ENCODE measurements at regions not wholly inside any gene's neighbourhood (a gene's known extent, or its start where the extent isn't known, plus 50 kb on each side); places are given as distances from the start of the nearest gene placed in this dataset.

DNA sequence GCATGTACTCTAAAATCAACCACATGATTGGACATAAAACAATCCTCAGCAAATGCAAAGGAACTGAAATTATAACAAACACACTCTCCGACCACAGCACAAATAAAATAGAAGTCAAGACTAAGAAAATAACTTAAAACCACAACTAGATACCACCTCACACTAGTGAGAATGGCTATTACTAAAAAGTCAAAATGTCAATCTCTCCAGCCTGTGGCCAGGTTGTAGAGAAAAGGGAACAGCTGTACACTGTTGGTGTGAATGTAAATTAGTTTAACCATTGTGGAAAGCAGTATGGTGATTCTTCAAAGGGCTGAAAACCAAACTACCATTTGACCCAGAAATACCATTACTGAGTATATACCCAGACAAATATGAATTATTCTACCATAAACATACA is 1025.7 kb upstream of the TENM4 start:
- no peaks in the 10 kb centered on the region for H3K79me1 ChIP-seq (ENCODE audit: low read length)
- no peak overlapping the region for H2BK5ac ChIP-seq (ENCODE audit: low read depth, low read length, poor library complexity)
- no peak overlapping the region for H3K9ac ChIP-seq (ENCODE audit: low read length)
- H3K27me3 ChIP-seq (ENCODE audit: insufficient read depth, low read length), result no peaks in the 10 kb centered on the region
- H3K4me2 ChIP-seq (ENCODE audit: low read length), result no peak overlapping the region
- H3K9me3 ChIP-seq (ENCODE audit: insufficient read depth, low read depth, low read length), result no peaks in the 10 kb centered on the region
- H3K23ac ChIP-seq (ENCODE audit: low read length), result no peak overlapping the region
- no peak for DNase-seq
- no peak overlapping the region for H4K8ac ChIP-seq (ENCODE audit: low read depth, low read length)
- no peak overlapping the region for H3K27ac ChIP-seq (ENCODE audit: low read depth, low read length)
- no CpG with 5 or more reads among the region's 1 CpG for WGBS (ENCODE audit: extremely low coverage, insufficient coverage, insufficient read length)
- no peak overlapping the region for H4K12ac ChIP-seq (ENCODE audit: low read depth, low read length)
- no peak overlapping the region for H2AK5ac ChIP-seq (ENCODE audit: low read length)
- H3K14ac ChIP-seq (ENCODE audit: low read length), result no peak overlapping the region
- no peaks in the 10 kb centered on the region for H3K36me3 ChIP-seq (ENCODE audit: control insufficient read depth in 1 of 2, insufficient read depth in 2 of 2, low read length in 2 of 2)
- no peak overlapping the region for H3K4me3 ChIP-seq (ENCODE audit: low read depth, low read length)
- no peak overlapping the region for H2AFZ ChIP-seq (ENCODE audit: insufficient read depth, low read length, poor library complexity)
- no peaks in the 10 kb centered on the region for H3K79me2 ChIP-seq (ENCODE audit: control insufficient read depth, insufficient read depth, low read length, poor library complexity)
- H3K18ac ChIP-seq (ENCODE audit: low read length), result no peak overlapping the region
- no peak overlapping the region for H2BK120ac ChIP-seq (ENCODE audit: insufficient read depth, low read length, poor library complexity)
- no peak overlapping the region for H4K91ac ChIP-seq (ENCODE audit: low read depth, low read length)
- no peak overlapping the region for H2BK12ac ChIP-seq (ENCODE audit: low read length)
- no peak overlapping the region for H3K4ac ChIP-seq (ENCODE audit: low read depth, low read length)
- H3K4me1 ChIP-seq (ENCODE audit: control insufficient read depth in 1 of 2, insufficient read depth in 2 of 2, low read length in 2 of 2), result no peaks in the 10 kb centered on the region

GRCh38 chr11:80462211-80462610 is 1021.4 kb upstream of the TENM4 start:
- no peak overlapping the region for H4K8ac ChIP-seq (ENCODE audit: low read depth, low read length)
- H3K79me1 ChIP-seq (ENCODE audit: low read length), result no peaks in the 10 kb centered on the region
- no peaks in the 10 kb centered on the region for H3K4me1 ChIP-seq (ENCODE audit: control insufficient read depth in 1 of 2, insufficient read depth in 2 of 2, low read length in 2 of 2)
- DNase-seq, result peak; percentile 14 to 16
- H3K27ac ChIP-seq (ENCODE audit: low read depth, low read length), result no peak overlapping the region
- no peak overlapping the region for H4K91ac ChIP-seq (ENCODE audit: low read depth, low read length)
- no peak overlapping the region for H2BK12ac ChIP-seq (ENCODE audit: low read length)
- no peak overlapping the region for H3K23ac ChIP-seq (ENCODE audit: low read length)
- no peak overlapping the region for H3K4me3 ChIP-seq (ENCODE audit: low read depth, low read length)
- no peaks in the 10 kb centered on the region for H3K79me2 ChIP-seq (ENCODE audit: control insufficient read depth, insufficient read depth, low read length, poor library complexity)
- no peak overlapping the region for H3K4ac ChIP-seq (ENCODE audit: low read depth, low read length)
- H2BK5ac ChIP-seq (ENCODE audit: low read depth, low read length, poor library complexity), result no peak overlapping the region
- no peak overlapping the region for H2AK5ac ChIP-seq (ENCODE audit: low read length)
- no peak overlapping the region for H4K12ac ChIP-seq (ENCODE audit: low read depth, low read length)
- no peaks in the 10 kb centered on the region for H3K9me3 ChIP-seq (ENCODE audit: insufficient read depth, low read depth, low read length)
- no peak overlapping the region for H3K4me2 ChIP-seq (ENCODE audit: low read length)
- no peak overlapping the region for H2AFZ ChIP-seq (ENCODE audit: insufficient read depth, low read length, poor library complexity)
- no peaks in the 10 kb centered on the region for H3K36me3 ChIP-seq (ENCODE audit: control insufficient read depth in 1 of 2, insufficient read depth in 2 of 2, low read length in 2 of 2)
- no CpG with 5 or more reads among the region's 3 CpGs for WGBS (ENCODE audit: extremely low coverage, insufficient coverage, insufficient read length)
- H3K18ac ChIP-seq (ENCODE audit: low read length), result no peak overlapping the region
- no peak overlapping the region for H2BK120ac ChIP-seq (ENCODE audit: insufficient read depth, low read length, poor library complexity)
- H3K27me3 ChIP-seq (ENCODE audit: insufficient read depth, low read length), result no peaks in the 10 kb centered on the region
- no peak overlapping the region for H3K9ac ChIP-seq (ENCODE audit: low read length)
- H3K14ac ChIP-seq (ENCODE audit: low read length), result no peak overlapping the region

DNA sequence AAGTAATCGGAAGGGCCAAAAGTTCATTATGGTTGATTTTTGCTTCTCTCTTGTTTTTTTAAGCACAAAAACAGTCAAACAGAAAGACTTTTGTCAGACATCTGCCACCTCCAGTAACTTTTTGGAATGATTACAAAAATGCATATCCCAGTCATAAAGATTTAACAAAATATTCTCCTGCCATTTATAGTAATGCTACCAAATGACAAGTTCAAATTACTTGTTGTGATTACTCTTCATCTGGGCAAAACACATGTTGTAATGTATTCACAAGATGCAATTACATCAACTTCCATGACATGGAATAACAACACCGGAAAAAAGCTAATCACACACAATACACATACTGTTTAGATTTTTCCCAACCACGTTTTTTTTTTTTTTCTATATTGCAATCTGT is 1017.5 kb upstream of the TENM4 start:
- Histone ChIP-seq H3K4me3 (ENCODE audit: low read depth, low read length) (no peak overlapping the region), H3K4ac (ENCODE audit: low read depth, low read length) (no peak overlapping the region), H2BK120ac (ENCODE audit: insufficient read depth, low read length, poor library complexity) (no peak overlapping the region), H3K27ac (ENCODE audit: low read depth, low read length) (no peak overlapping the region), H2AFZ (ENCODE audit: insufficient read depth, low read length, poor library complexity) (no peak overlapping the region), H3K79me1 (ENCODE audit: low read length) (no peaks in the 10 kb centered on the region), H3K18ac (ENCODE audit: low read length) (no peak overlapping the region), H3K36me3 (ENCODE audit: control insufficient read depth in 1 of 2, insufficient read depth in 2 of 2, low read length in 2 of 2) (no peaks in the 10 kb centered on the region), H3K4me2 (ENCODE audit: low read length) (no peak overlapping the region), H3K79me2 (ENCODE audit: control insufficient read depth, insufficient read depth, low read length, poor library complexity) (no peaks in the 10 kb centered on the region), H2AK5ac (ENCODE audit: low read length) (no peak overlapping the region), H3K27me3 (ENCODE audit: insufficient read depth, low read length) (no peaks in the 10 kb centered on the region), H2BK12ac (ENCODE audit: low read length) (no peak overlapping the region), H3K9me3 (ENCODE audit: insufficient read depth, low read depth, low read length) (no peaks in the 10 kb centered on the region), H4K91ac (ENCODE audit: low read depth, low read length) (no peak overlapping the region), H4K12ac (ENCODE audit: low read depth, low read length) (no peak overlapping the region), H2BK5ac (ENCODE audit: low read depth, low read length, poor library complexity) (no peak overlapping the region), H4K8ac (ENCODE audit: low read depth, low read length) (no peak overlapping the region), H3K23ac (ENCODE audit: low read length) (no peak overlapping the region), H3K14ac (ENCODE audit: low read length) (no peak overlapping the region), H3K4me1 (ENCODE audit: control insufficient read depth in 1 of 2, insufficient read depth in 2 of 2, low read length in 2 of 2) (no peaks in the 10 kb centered on the region), H3K9ac (ENCODE audit: low read length) (no peak overlapping the region)
- no peak for DNase-seq
- WGBS (ENCODE audit: extremely low coverage, insufficient coverage, insufficient read length), result no CpG with 5 or more reads among the region's 3 CpGs

DNA sequence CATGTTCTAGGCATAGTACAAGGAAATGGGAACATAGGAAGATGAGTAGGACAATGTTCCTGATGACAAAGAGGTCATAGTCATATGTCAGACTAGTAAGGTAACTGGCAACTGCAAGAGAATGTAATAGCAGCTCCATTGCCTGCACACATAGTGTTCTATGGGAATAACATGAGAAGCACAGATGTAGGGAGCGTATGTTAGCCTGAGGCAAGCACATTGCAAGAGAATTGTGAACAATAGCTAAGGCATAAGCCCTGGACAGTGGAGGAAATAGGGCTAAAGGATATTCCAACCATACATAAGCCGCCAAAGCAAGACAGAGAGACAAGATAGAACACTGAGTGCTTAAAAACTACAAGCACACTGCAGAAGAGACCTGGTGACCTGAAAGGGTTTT is 1017.0 kb upstream of the TENM4 start:
- Histone ChIP-seq H3K27ac (ENCODE audit: low read depth, low read length) (no peak overlapping the region), H3K79me2 (ENCODE audit: control insufficient read depth, insufficient read depth, low read length, poor library complexity) (no peaks in the 10 kb centered on the region), H3K4ac (ENCODE audit: low read depth, low read length) (no peak overlapping the region), H3K4me2 (ENCODE audit: low read length) (no peak overlapping the region), H3K79me1 (ENCODE audit: low read length) (no peaks in the 10 kb centered on the region), H3K4me3 (ENCODE audit: low read depth, low read length) (no peak overlapping the region), H2BK12ac (ENCODE audit: low read length) (no peak overlapping the region), H3K23ac (ENCODE audit: low read length) (no peak overlapping the region), H2BK120ac (ENCODE audit: insufficient read depth, low read length, poor library complexity) (no peak overlapping the region), H4K91ac (ENCODE audit: low read depth, low read length) (no peak overlapping the region), H2AFZ (ENCODE audit: insufficient read depth, low read length, poor library complexity) (no peak overlapping the region), H3K36me3 (ENCODE audit: control insufficient read depth in 1 of 2, insufficient read depth in 2 of 2, low read length in 2 of 2) (no peaks in the 10 kb centered on the region), H2AK5ac (ENCODE audit: low read length) (no peak overlapping the region), H2BK5ac (ENCODE audit: low read depth, low read length, poor library complexity) (no peak overlapping the region), H3K27me3 (ENCODE audit: insufficient read depth, low read length) (no peaks in the 10 kb centered on the region), H4K12ac (ENCODE audit: low read depth, low read length) (no peak overlapping the region), H3K4me1 (ENCODE audit: control insufficient read depth in 1 of 2, insufficient read depth in 2 of 2, low read length in 2 of 2) (no peaks in the 10 kb centered on the region), H3K18ac (ENCODE audit: low read length) (no peak overlapping the region), H4K8ac (ENCODE audit: low read depth, low read length) (no peak overlapping the region), H3K9ac (ENCODE audit: low read length) (no peak overlapping the region), H3K9me3 (ENCODE audit: insufficient read depth, low read depth, low read length) (no peaks in the 10 kb centered on the region), H3K14ac (ENCODE audit: low read length) (no peak overlapping the region)
- no CpG with 5 or more reads among the region's 2 CpGs for WGBS (ENCODE audit: extremely low coverage, insufficient coverage, insufficient read length)
- no peak for DNase-seq

All from trophoblast cell (in vitro differentiated cells and primary cell).